HEK293 (cell line): ENCODE measurements at regions not wholly inside any gene's neighbourhood (a gene's known extent, or its start where the extent isn't known, plus 50 kb on each side); places are given as distances from the start of the nearest gene placed in this dataset.

Source experiments
- ZNF146 ChIP-seq: fragments of 450-650 bp; formaldehyde crosslinking; IDR thresholded peaks from 2 replicates; pipeline ENCODE4 v1.5.1; 2016; ENCODE audit warnings: missing biosample characterization, missing genetic modification characterization
- ZNF175 ChIP-seq: fragments of 450-650 bp; formaldehyde crosslinking; IDR thresholded peaks from 2 replicates; pipeline ENCODE4 v1.5.1; 2016; ENCODE audit warnings: missing biosample characterization, missing genetic modification characterization
- ZNF24 ChIP-seq: fragments of 450-650 bp; formaldehyde crosslinking; IDR thresholded peaks from 2 replicates; pipeline ENCODE4 v1.5.1; 2016; ENCODE audit warnings: missing biosample characterization, missing genetic modification characterization
- ZNF274 ChIP-seq, 2 experiments: fragments of 200-500 bp in 1 of 2; fragments of 450-650 bp in 1 of 2; sonication (Bioruptor generic) in 1 of 2; formaldehyde crosslinking in 1 of 2; IDR thresholded peaks; 2 replicates each; pipeline versions ENCODE4 v1.5.1 to v1.6.1; 2014 to 2016; ENCODE audit warnings: borderline replicate concordance in 1 of 2, inconsistent platforms in 1 of 2, low read length in 1 of 2, missing biosample characterization in 1 of 2, missing genetic modification characterization in 1 of 2
- ZNF350 ChIP-seq: fragments of 450-650 bp; formaldehyde crosslinking; IDR thresholded peaks from 2 replicates; pipeline ENCODE4 v1.5.0; 2017; ENCODE audit warnings: missing biosample characterization, mild to moderate bottlenecking, missing genetic modification characterization
- ZNF776 ChIP-seq: fragments of 450-650 bp; formaldehyde crosslinking; IDR thresholded peaks from 2 replicates; pipeline ENCODE4 v1.5.0; 2017; ENCODE audit warnings: missing biosample characterization, missing genetic modification characterization, borderline replicate concordance
- TF ChIP-seq, protein P1 (sequence below): fragments of 450-650 bp; formaldehyde crosslinking; IDR thresholded peaks from 2 replicates; pipeline ENCODE4 v1.5.1; 2016; ENCODE audit warnings: missing biosample characterization, missing genetic modification characterization
- TF ChIP-seq, protein P2 (sequence below): fragments of 450-650 bp; formaldehyde crosslinking; IDR thresholded peaks from 2 replicates; pipeline ENCODE4 v1.5.1; 2017; ENCODE audit warnings: missing biosample characterization, missing genetic modification characterization

DNA sequence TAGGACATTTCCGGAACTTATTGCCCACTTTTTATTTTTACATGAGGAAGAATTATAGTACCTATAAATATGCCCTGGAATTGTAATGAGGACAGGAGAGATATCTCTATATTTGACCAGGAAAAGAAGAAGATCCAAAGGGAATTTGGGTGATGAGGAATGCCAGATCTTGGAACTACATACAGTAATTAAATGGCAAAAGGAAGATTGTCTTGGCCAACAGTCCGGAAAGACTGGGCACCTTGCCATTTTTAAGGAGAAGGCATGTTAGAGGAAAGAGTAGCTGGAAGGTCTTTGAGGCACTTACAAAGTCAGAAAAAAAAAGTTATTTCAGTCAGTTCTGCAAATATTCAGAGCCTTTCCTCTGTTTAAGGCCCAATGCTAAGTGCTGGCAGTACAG lies 616.4 kb downstream of the MED13L start:
- TF ChIP-seq, protein P1, sequence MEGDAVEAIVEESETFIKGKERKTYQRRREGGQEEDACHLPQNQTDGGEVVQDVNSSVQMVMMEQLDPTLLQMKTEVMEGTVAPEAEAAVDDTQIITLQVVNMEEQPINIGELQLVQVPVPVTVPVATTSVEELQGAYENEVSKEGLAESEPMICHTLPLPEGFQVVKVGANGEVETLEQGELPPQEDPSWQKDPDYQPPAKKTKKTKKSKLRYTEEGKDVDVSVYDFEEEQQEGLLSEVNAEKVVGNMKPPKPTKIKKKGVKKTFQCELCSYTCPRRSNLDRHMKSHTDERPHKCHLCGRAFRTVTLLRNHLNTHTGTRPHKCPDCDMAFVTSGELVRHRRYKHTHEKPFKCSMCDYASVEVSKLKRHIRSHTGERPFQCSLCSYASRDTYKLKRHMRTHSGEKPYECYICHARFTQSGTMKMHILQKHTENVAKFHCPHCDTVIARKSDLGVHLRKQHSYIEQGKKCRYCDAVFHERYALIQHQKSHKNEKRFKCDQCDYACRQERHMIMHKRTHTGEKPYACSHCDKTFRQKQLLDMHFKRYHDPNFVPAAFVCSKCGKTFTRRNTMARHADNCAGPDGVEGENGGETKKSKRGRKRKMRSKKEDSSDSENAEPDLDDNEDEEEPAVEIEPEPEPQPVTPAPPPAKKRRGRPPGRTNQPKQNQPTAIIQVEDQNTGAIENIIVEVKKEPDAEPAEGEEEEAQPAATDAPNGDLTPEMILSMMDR (tag by site-specific recombination) = no peak
- TF ChIP-seq ZNF350 (no peak), ZNF776 (tag by site-specific recombination) (no peak), ZNF274 (IDR thresholded peaks at IDR 0.05; ENCODE audit: low read length) (no peak), ZNF274 (tag by site-specific recombination; IDR thresholded peaks at IDR 0.05; ENCODE audit: borderline replicate concordance) (no peak), ZNF146 (tag by site-specific recombination) (no peak), ZNF175 (tag by site-specific recombination) (no peak), ZNF24 (tag by site-specific recombination) (no peak)
- TF ChIP-seq, protein P2, sequence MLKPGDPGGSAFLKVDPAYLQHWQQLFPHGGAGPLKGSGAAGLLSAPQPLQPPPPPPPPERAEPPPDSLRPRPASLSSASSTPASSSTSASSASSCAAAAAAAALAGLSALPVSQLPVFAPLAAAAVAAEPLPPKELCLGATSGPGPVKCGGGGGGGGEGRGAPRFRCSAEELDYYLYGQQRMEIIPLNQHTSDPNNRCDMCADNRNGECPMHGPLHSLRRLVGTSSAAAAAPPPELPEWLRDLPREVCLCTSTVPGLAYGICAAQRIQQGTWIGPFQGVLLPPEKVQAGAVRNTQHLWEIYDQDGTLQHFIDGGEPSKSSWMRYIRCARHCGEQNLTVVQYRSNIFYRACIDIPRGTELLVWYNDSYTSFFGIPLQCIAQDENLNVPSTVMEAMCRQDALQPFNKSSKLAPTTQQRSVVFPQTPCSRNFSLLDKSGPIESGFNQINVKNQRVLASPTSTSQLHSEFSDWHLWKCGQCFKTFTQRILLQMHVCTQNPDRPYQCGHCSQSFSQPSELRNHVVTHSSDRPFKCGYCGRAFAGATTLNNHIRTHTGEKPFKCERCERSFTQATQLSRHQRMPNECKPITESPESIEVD (tag by site-specific recombination) = no peak
